ENCODE measurements at regions not wholly inside any gene's neighbourhood (a gene's known extent, or its start where the extent isn't known, plus 50 kb on each side); places are given as distances from the start of the nearest gene placed in this dataset.

GRCh38 chr2:185128346-185128745, 530.0 kb downstream of the ZNF804A start:
- intact Hi-C loops (cut with DNase I; ENCODE audit: low total_unique reads) = no loop called here
- Histone ChIP-seq H3K27me3 (no peaks in the 10 kb centered on the region), H3K4me3 (no peak overlapping the region), H3K36me3 (ENCODE audit: low read depth, missing control alignments) (no peaks in the 10 kb centered on the region), H3K27ac (no peak overlapping the region), H3K4me1 (no peaks in the 10 kb centered on the region), H3K9me3 (no peaks in the 10 kb centered on the region)
- no peak for TF ChIP-seq CTCF (IDR thresholded peaks at IDR 0.05)
- no peak for TF ChIP-seq POLR2A (IDR thresholded peaks at IDR 0.05)
- DNase-seq = no peak

GRCh38 chr2:185128996-185129395, 530.7 kb downstream of the ZNF804A start:
- Histone ChIP-seq H3K4me3 (no peak overlapping the region), H3K27me3 (no peaks in the 10 kb centered on the region), H3K27ac (no peak overlapping the region), H3K36me3 (ENCODE audit: low read depth, missing control alignments) (no peaks in the 10 kb centered on the region), H3K4me1 (no peaks in the 10 kb centered on the region), H3K9me3 (no peaks in the 10 kb centered on the region)
- no peak for TF ChIP-seq CTCF (IDR thresholded peaks at IDR 0.05)
- no peak for TF ChIP-seq POLR2A (IDR thresholded peaks at IDR 0.05)
- WGBS, 2 donors = 53 to 69% methylated on average over 2 of the region's 2 CpGs
- DNase-seq = no peak
- intact Hi-C loops (cut with DNase I; ENCODE audit: low total_unique reads) = no loop called here

GRCh38 chr2:185130685-185131084, 532.4 kb downstream of the ZNF804A start:
- TF ChIP-seq CTCF (IDR thresholded peaks at IDR 0.05) (no peak), POLR2A (IDR thresholded peaks at IDR 0.05) (no peak)
- Histone ChIP-seq H3K36me3 (ENCODE audit: low read depth, missing control alignments) (no peaks in the 10 kb centered on the region), H3K9me3 (no peaks in the 10 kb centered on the region), H3K27ac (no peak overlapping the region), H3K27me3 (no peaks in the 10 kb centered on the region), H3K4me3 (no peak overlapping the region), H3K4me1 (no peaks in the 10 kb centered on the region)
- no peak for DNase-seq
- WGBS, 2 donors = 81 to 83% methylated on average over 4 of the region's 4 CpGs
- intact Hi-C loops (cut with DNase I; ENCODE audit: low total_unique reads) = no loop called here

GRCh38 chr2:185132501-185133041, 534.2 kb downstream of the ZNF804A start:
- no peaks in the 10 kb centered on the region for H3K4me1 ChIP-seq
- intact Hi-C loops (cut with DNase I; ENCODE audit: low total_unique reads) = no loop called here
- peak overlapping the region; percentile 34 to 50 for H3K4me3 ChIP-seq
- no peaks in the 10 kb centered on the region for H3K9me3 ChIP-seq
- TF ChIP-seq POLR2A (IDR thresholded peaks at IDR 0.05) (no peak), CTCF (IDR thresholded peaks at IDR 0.05) (no peak)
- no peak overlapping the region for H3K27ac ChIP-seq
- 64 to 69% methylated on average over 5 to 27 of the region's 39 CpGs for WGBS, 2 donors
- DNase-seq = peak; percentile 63
- no peaks in the 10 kb centered on the region for H3K36me3 ChIP-seq (ENCODE audit: low read depth, missing control alignments)
- no peaks in the 10 kb centered on the region for H3K27me3 ChIP-seq

- intact Hi-C loops (cut with DNase I; ENCODE audit: low total_unique reads) = no loop called here
- no peaks in the 10 kb centered on the region for H3K36me3 ChIP-seq (ENCODE audit: low read depth, missing control alignments)
Measured at GRCh38 chr2:185137700-185138099, 539.4 kb downstream of the ZNF804A start.

More at GRCh38 chr2:185137700-185138099, 539.4 kb downstream of the ZNF804A start:
- H3K4me3 ChIP-seq = no peak overlapping the region
- no peaks in the 10 kb centered on the region for H3K4me1 ChIP-seq
- H3K27me3 ChIP-seq = no peaks in the 10 kb centered on the region
- H3K9me3 ChIP-seq = no peaks in the 10 kb centered on the region
- no peak overlapping the region for H3K27ac ChIP-seq
- TF ChIP-seq CTCF (IDR thresholded peaks at IDR 0.05) = no peak
- TF ChIP-seq POLR2A (IDR thresholded peaks at IDR 0.05) = no peak
- DNase-seq = no peak

All from testis (tissue), 2 donors.